SIG-M5 treated with dmso at 0.1 percent for 504 hours (cell line): ENCODE measurements at regions not wholly inside any gene's neighbourhood (a gene's known extent, or its start where the extent isn't known, plus 50 kb on each side); places are given as distances from the start of the nearest gene placed in this dataset.

ENCODE experiments used
- DNase-seq: peaks from one replicate; lab custom pipeline; 2025; ENCODE audit not compliant: unreplicated experiment; lab: John Stamatoyannopoulos, UW

- no peak for DNase-seq
Measured at GRCh38 chr12:115598871-115599811, 678.4 kb downstream of the MED13L start.

- DNase-seq: no peak
Measured at GRCh38 chr12:115597157-115597712, 680.3 kb downstream of the MED13L start.

- no peak for DNase-seq
Measured at GRCh38 chr12:115588131-115588530, 689.4 kb downstream of the MED13L start.

GRCh38 chr12:115584156-115584555, 693.3 kb downstream of the MED13L start:
- DNase-seq: no peak

GRCh38 chr12:115583591-115583990, 693.9 kb downstream of the MED13L start:
- no peak for DNase-seq

GRCh38 chr12:115577401-115577800, 700.1 kb downstream of the MED13L start:
- no peak for DNase-seq

- no peak for DNase-seq
Measured at GRCh38 chr12:115574826-115575225, 702.7 kb downstream of the MED13L start.

- peak; percentile 48 for DNase-seq
Measured at GRCh38 chr12:115572440-115572839, 705.1 kb downstream of the MED13L start.

GRCh38 chr12:115571446-115571845, 706.0 kb downstream of the MED13L start:
- DNase-seq: no peak

- no peak for DNase-seq
Measured at GRCh38 chr12:115571027-115571426, 706.5 kb downstream of the MED13L start.

GRCh38 chr12:115570069-115570777, 707.3 kb downstream of the MED13L start:
- DNase-seq: no peak

- DNase-seq: no peak
Measured at GRCh38 chr12:115569345-115570068, 708.0 kb downstream of the MED13L start.

GRCh38 chr12:115558281-115558680, 719.2 kb downstream of the MED13L start:
- no peak for DNase-seq

- DNase-seq: no peak
Measured at GRCh38 chr12:115553622-115554021, 723.9 kb downstream of the MED13L start.

- no peak for DNase-seq
Measured at GRCh38 chr12:115543269-115543668, 734.2 kb downstream of the MED13L start.

- DNase-seq: no peak
Measured at GRCh38 chr12:115542656-115543055, 734.8 kb downstream of the MED13L start.

GRCh38 chr12:115541891-115542421, 735.5 kb downstream of the MED13L start:
- DNase-seq: no peak

- DNase-seq: no peak
Measured at GRCh38 chr12:115528466-115528865, 749.0 kb downstream of the MED13L start.

- DNase-seq: no peak
Measured at GRCh38 chr12:115521771-115522409, 755.6 kb downstream of the MED13L start.

GRCh38 chr12:115519887-115520286, 757.6 kb downstream of the MED13L start:
- no peak for DNase-seq
